Sigmoid colon (tissue), 4 donors: ENCODE measurements at regions not wholly inside any gene's neighbourhood (a gene's known extent, or its start where the extent isn't known, plus 50 kb on each side); places are given as distances from the start of the nearest gene placed in this dataset.

Source experiments
- CTCF ChIP-seq, 4 experiments: fragments of 450-650 bp in 3 of 4; fragments of 200-600 bp in 1 of 4; IDR thresholded peaks; one replicate each; pipeline ENCODE4 v1.5.1; 2016 to 2019; ENCODE audit warnings: antibody characterized with exemption in 4 of 4, mild to moderate bottlenecking in 3 of 4, moderate library complexity in 2 of 4
- POLR2AphosphoS5 ChIP-seq, 4 donors: sonication (generic); formaldehyde crosslinking; IDR thresholded peaks; one replicate each; pipeline ENCODE4 v1.6.1; 2017; ENCODE audit warnings: antibody characterized with exemption in 4 of 4

GRCh38 chr3:72679540-72680198, 168.6 kb downstream of the SHQ1 start:
- TF ChIP-seq POLR2AphosphoS5 (IDR thresholded peaks at IDR 0.05), result no peak
- no peak for TF ChIP-seq CTCF (IDR thresholded peaks at IDR 0.05)
